CD4-positive, alpha-beta T cell (primary cell): ENCODE measurements at regions not wholly inside any gene's neighbourhood (a gene's known extent, or its start where the extent isn't known, plus 50 kb on each side); places are given as distances from the start of the nearest gene placed in this dataset.

Source experiments
- ATAC-seq: fragments of 200-7000 bp; cut with Tn5 transposase; one replicate; pipeline ENCODE4 v1.10.0; 2022; ENCODE audit warnings: mild to moderate bottlenecking; ENCODE audit not compliant: poor library complexity
- CTCF ChIA-PET: fragments of 350-600 bp; sonication (Branson Sonifier 250); formaldehyde crosslinking; loops from one replicate; lab custom pipeline; 2021; ENCODE audit warnings: antibody characterized with exemption, inconsistent platforms; lab: Charles Lee
- POLR2A ChIA-PET: fragments of 350-600 bp; sonication (Branson Sonifier 250); formaldehyde crosslinking; loops from one replicate; lab custom pipeline; 2021; ENCODE audit warnings: antibody characterized with exemption, inconsistent platforms; lab: Charles Lee
- DNase-seq, 14 experiments: peaks; one replicate each; pipeline ENCODE4 v3.0.0-alpha.2; 2013 to 2020; ENCODE audit warnings: mixed read lengths in 2 of 14
- H3K27ac ChIP-seq, 2 donors: one replicate each; pipeline versions ENCODE4 v1.5.1 to v1.7.0; 2013; ENCODE audit warnings: low read length in 2 of 2, low read depth in 1 of 2, mild to moderate bottlenecking in 1 of 2
- H3K27me3 ChIP-seq, 2 experiments: 1 replicate in 1 of 2; 2 replicates in 1 of 2; pipeline versions ENCODE4 v1.6.1 to v1.7.0; 2013; ENCODE audit warnings: low read length in 2 of 2, control low read depth in 1 of 2, mild to moderate bottlenecking in 1 of 2, moderate library complexity in 1 of 2; ENCODE audit not compliant: insufficient read depth in 2 of 2, control insufficient read depth in 1 of 2
- H3K36me3 ChIP-seq: one replicate; pipeline ENCODE4 v1.6.1; 2013; ENCODE audit warnings: low read length, control low read depth; ENCODE audit not compliant: insufficient read depth
- H3K4me1 ChIP-seq: one replicate; pipeline ENCODE4 v1.6.1; 2013; ENCODE audit warnings: low read length, control low read depth; ENCODE audit not compliant: insufficient read depth
- H3K4me3 ChIP-seq: one replicate; pipeline ENCODE4 v1.5.1; 2013; ENCODE audit warnings: mild to moderate bottlenecking, low read length, moderate library complexity
- H3K9me3 ChIP-seq, 2 experiments: 1 replicate in 1 of 2; 2 replicates in 1 of 2; pipeline versions ENCODE4 v1.6.1 to v1.7.0; 2013; ENCODE audit warnings: low read length in 2 of 2, mild to moderate bottlenecking in 2 of 2, control low read depth in 1 of 2, moderate library complexity in 1 of 2; ENCODE audit not compliant: control insufficient read depth in 1 of 2, insufficient read depth in 1 of 2
- H3K27ac Mint-ChIP-seq: one replicate; pipeline ENCODE4 v1.8.0; 2020; ENCODE audit warnings: mixed read lengths
- H3K27me3 Mint-ChIP-seq: one replicate; pipeline ENCODE4 v1.8.0; 2021; ENCODE audit warnings: mixed read lengths
- H3K36me3 Mint-ChIP-seq: one replicate; pipeline ENCODE4 v1.8.0; 2021; ENCODE audit warnings: low read depth, mixed read lengths
- H3K4me1 Mint-ChIP-seq: one replicate; pipeline ENCODE4 v1.8.0; 2021; ENCODE audit warnings: low read depth, mixed read lengths
- H3K4me3 Mint-ChIP-seq: one replicate; pipeline ENCODE4 v1.8.0; 2020; ENCODE audit warnings: mild to moderate bottlenecking, mixed read lengths
- H3K9me3 Mint-ChIP-seq: one replicate; pipeline ENCODE4 v1.8.0; 2020; ENCODE audit warnings: mixed read lengths
- intact Hi-C, 2 experiments: fragments of 100-400 bp; cut with DNase I in 1 of 2; cut with micrococcal nuclease in 1 of 2; formaldehyde crosslinking; loops; one replicate each; pipeline versions ENCODE4 v1.15.1 to v1.9.0; 2023 to 2025; cut with DNase I, micrococcal nuclease
- TF ChIP-seq, protein P1 (sequence below): fragments of 200-600 bp; IDR thresholded peaks from one replicate; pipeline ENCODE4 v1.8.0; 2022; ENCODE audit warnings: antibody characterized with exemption, mild to moderate bottlenecking

- Histone ChIP-seq H3K36me3 (no peaks in the 10 kb centered on the region), H3K4me1 (no peaks in the 10 kb centered on the region), H3K27ac (no peak overlapping the region), H3K27me3 (peaks cover 0 to 2% of the 10 kb centered on the region in 2 experiments), H3K4me3 (no peak overlapping the region), H3K9me3 (peaks cover 0 to 7% of the 10 kb centered on the region in 2 experiments)
- no peak for ATAC-seq
- H3K36me3 Mint-ChIP-seq = no peaks in the 10 kb centered on the region
- DNase-seq = no peak
- H3K4me3 Mint-ChIP-seq = no peak overlapping the region
- POLR2A ChIA-PET = interaction anchor here (0.7 kb wide), 1 partner anchor 208 kb away, joined by 3 read pairs; no protein-coding TSS in a partner anchor
- H3K9me3 Mint-ChIP-seq = no peaks in the 10 kb centered on the region
- intact Hi-C loops = no loop called here
- CTCF ChIA-PET = no interaction called here
- H3K4me1 Mint-ChIP-seq = no peaks in the 10 kb centered on the region
- TF ChIP-seq, protein P1, sequence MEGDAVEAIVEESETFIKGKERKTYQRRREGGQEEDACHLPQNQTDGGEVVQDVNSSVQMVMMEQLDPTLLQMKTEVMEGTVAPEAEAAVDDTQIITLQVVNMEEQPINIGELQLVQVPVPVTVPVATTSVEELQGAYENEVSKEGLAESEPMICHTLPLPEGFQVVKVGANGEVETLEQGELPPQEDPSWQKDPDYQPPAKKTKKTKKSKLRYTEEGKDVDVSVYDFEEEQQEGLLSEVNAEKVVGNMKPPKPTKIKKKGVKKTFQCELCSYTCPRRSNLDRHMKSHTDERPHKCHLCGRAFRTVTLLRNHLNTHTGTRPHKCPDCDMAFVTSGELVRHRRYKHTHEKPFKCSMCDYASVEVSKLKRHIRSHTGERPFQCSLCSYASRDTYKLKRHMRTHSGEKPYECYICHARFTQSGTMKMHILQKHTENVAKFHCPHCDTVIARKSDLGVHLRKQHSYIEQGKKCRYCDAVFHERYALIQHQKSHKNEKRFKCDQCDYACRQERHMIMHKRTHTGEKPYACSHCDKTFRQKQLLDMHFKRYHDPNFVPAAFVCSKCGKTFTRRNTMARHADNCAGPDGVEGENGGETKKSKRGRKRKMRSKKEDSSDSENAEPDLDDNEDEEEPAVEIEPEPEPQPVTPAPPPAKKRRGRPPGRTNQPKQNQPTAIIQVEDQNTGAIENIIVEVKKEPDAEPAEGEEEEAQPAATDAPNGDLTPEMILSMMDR = no peak
- no peak overlapping the region for H3K27ac Mint-ChIP-seq
- peaks cover 15% of the 10 kb centered on the region for H3K27me3 Mint-ChIP-seq
Measured at GRCh38 chr18:25423760-25424159, 71.8 kb upstream of the ZNF521 start.

GRCh38 chr18:25423267-25423666 lies 71.3 kb upstream of the ZNF521 start:
- peaks cover 0 to 5% of the 10 kb centered on the region in 2 experiments for H3K9me3 ChIP-seq
- H3K27ac ChIP-seq = no peak overlapping the region
- H3K27me3 Mint-ChIP-seq = peaks cover 15% of the 10 kb centered on the region
- no peaks in the 10 kb centered on the region for H3K36me3 Mint-ChIP-seq
- intact Hi-C loops = no loop called here
- DNase-seq (no peak), ATAC-seq (no peak)
- POLR2A ChIA-PET = interaction anchor here (0.7 kb wide), 1 partner anchor 209 kb away, joined by 3 read pairs; no protein-coding TSS in a partner anchor
- CTCF ChIA-PET = no interaction called here
- no peaks in the 10 kb centered on the region for H3K9me3 Mint-ChIP-seq
- no peak overlapping the region for H3K27ac Mint-ChIP-seq
- H3K4me1 Mint-ChIP-seq = no peaks in the 10 kb centered on the region
- no peaks in the 10 kb centered on the region for H3K4me1 ChIP-seq
- no peaks in the 10 kb centered on the region for H3K36me3 ChIP-seq
- no peak overlapping the region for H3K4me3 ChIP-seq
- TF ChIP-seq, protein P1 = no peak
- H3K4me3 Mint-ChIP-seq = no peak overlapping the region
- peaks cover 0 to 2% of the 10 kb centered on the region in 2 experiments for H3K27me3 ChIP-seq

DNA sequence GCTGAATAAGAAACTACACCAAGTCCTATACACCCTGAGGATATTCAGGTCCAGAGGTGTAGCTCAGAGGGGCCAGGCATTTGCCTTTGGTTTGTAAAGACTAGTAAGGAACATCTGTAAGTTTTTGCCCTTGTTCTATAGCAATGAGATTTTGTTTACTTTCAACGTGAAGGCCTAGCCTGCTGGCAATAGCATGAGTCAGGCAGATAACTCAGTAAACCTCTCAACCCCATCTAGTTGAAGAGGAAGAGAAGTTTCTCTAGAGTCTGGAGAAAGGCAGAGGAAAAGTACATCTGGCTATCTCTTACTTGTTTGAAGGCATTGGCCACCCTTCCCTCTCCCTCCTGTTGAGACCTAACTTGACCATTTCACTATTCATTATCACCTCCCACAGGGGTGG lies 70.3 kb upstream of the ZNF521 start:
- Histone ChIP-seq H3K4me1 (no peaks in the 10 kb centered on the region), H3K36me3 (no peaks in the 10 kb centered on the region), H3K4me3 (no peak overlapping the region), H3K27ac (no peak overlapping the region), H3K27me3 (peaks cover 0 to 2% of the 10 kb centered on the region in 2 experiments), H3K9me3 (peaks cover 0 to 5% of the 10 kb centered on the region in 2 experiments)
- no peak for DNase-seq
- Mint-ChIP-seq H3K4me3 (no peak overlapping the region), H3K4me1 (no peaks in the 10 kb centered on the region), H3K36me3 (no peaks in the 10 kb centered on the region), H3K9me3 (no peaks in the 10 kb centered on the region), H3K27ac (no peak overlapping the region), H3K27me3 (peaks cover 15% of the 10 kb centered on the region)
- ChIA-PET POLR2A (no interaction called here), CTCF (no interaction called here)
- ATAC-seq = no peak
- TF ChIP-seq, protein P1 = no peak
- intact Hi-C loops = no loop called here
